ENCODE measurements at regions not wholly inside any gene's neighbourhood (a gene's known extent, or its start where the extent isn't known, plus 50 kb on each side); places are given as distances from the start of the nearest gene placed in this dataset.
A peak's percentile ranks its signal among the peaks of the same experiment; 100 is the strongest.

DNA sequence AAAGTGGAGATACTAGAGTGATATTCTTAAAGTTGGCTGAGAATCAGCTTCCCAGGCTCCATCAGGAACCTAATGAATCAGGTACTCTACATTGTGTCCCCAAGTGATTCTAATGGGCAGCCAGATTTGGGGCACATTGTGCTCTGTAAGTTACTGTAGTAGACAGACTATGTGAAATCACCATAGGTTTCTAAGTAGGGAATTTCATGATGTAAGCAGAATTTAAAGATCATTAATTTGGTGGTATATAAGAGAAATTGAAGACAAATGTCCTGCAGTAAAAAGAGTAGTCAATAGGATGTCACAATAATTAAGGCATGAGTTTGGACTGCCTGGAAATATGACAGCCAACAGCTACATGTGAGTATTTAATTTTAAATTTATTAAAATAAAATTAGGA is 602.4 kb upstream of the ACVR2A start:
- DNase-seq = no peak

DNA sequence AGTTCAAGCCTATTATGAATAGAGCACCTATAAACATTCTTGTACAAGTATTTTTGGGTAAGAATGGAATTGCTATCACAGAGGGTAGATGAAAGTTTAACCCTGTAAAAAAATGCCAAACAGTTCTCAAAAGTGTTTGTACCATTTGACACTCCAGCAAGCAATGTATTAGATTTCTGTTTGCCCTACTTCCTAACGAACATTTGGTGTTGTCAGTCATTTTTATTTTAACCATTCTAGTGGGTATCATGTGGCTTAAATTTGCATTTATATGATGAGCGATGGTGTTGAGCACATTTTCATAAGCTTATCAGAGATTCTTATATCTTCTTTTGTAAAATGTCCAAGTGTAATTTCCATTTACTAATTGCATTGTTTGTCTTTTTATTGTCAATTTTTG is 608.2 kb upstream of the ACVR2A start:
- DNase-seq = no peak

- DNase-seq = peak; percentile 31
Measured at GRCh38 chr2:147232225-147232669, 612.6 kb upstream of the ACVR2A start.

- DNase-seq = no peak
Measured at GRCh38 chr2:147231607-147232006, 613.2 kb upstream of the ACVR2A start.

DNA sequence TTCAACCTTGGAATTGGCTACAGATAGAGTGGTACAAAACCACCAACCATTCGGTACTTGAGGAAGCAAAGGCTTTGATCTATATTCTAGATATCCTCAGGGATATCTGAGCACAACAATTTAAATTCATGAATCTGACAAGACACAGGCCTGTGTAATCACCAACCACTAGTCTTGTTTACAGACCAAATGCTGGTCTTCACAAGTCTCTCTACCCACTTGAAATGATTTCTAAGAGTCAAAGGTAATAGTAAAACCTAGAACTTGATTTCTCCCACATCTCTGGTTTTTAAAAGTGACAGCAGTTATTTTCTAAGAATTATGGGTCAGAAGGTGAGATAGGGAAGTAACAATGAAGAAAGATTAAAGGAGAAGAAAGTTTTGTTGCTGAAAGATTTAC is 613.7 kb upstream of the ACVR2A start:
- DNase-seq = no peak

GRCh38 chr2:147227313-147227712 is 617.5 kb upstream of the ACVR2A start:
- no peak for DNase-seq

DNA sequence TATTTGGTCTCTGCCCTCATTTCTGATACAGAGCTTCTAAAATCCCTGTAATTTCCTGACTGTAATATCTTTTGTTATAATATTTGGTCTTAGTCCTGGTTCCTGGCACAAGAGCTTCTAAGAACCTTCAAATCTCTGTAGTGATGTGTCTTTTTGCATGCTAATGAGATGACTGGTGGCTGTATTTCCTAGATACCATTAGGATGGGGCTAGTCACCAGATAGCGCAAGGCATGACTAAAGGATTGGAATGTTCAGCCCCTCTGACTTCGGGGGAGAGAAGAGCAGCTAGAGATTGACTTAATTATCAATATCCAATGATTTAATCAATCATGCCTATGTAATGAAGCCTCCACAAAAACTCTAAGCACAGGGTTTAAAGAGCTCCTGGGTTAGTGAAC is 620.8 kb upstream of the ACVR2A start:
- DNase-seq = peak; percentile 30

GRCh38 chr2:147223553-147224060 is 621.2 kb upstream of the ACVR2A start:
- peak; percentile 80 for DNase-seq

DNA sequence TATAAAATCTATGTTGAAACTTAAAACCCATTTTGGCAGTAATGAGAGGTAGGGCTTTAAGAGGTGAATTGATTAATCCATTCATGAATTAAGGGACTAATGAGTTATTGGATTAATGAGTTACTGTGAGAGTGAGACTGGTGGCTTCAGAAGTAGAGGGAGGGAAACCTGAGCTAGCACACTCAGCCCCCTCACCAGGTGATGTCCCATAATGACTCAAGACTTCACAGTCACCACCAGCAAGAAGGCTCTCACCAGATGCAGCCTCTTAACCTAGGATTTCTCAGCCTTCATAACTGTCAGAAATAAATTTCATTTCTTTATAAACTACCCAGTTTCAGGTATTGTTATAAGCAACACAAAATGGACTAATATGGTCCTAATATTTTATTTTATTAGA is 621.7 kb upstream of the ACVR2A start:
- DNase-seq = no peak

GRCh38 chr2:147222506-147222905 is 622.3 kb upstream of the ACVR2A start:
- no peak for DNase-seq

DNA sequence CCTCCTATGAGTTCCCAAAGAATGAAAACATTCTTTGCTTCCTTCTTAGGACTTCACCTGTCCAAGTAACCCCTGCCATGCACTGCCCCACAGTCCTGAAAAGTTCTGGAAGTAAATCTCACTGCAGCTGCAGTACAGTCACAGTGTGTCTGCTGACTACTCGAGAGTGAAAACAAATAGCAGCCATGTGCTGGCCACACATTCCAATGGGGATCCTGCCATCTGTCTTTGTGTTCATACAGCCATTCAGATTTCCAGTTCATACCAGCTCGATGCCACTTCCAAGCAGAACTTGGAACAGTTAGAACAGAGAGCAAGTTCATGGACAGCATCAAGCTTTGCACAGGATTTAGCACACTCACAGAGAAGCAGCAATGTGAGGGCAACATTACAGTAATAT is 629.9 kb upstream of the ACVR2A start:
- DNase-seq = no peak

DNA sequence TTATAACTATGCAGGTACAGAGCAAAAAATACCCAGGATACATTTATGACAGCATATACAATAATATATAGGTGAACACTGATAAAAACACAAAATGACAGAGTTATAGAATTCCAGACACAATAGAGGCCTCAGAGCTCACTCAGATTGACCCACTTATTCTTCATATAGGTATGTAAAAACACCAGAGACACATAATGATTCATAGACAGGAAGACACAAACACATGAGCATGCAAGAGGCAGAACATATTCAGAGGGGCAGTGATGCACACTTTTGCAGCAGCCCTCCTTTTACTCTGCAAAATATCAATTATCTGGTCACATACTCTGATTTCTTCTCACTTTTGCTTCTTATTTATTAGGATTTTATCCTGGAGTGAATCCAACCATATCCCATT is 633.3 kb upstream of the ACVR2A start:
- DNase-seq = no peak

DNA sequence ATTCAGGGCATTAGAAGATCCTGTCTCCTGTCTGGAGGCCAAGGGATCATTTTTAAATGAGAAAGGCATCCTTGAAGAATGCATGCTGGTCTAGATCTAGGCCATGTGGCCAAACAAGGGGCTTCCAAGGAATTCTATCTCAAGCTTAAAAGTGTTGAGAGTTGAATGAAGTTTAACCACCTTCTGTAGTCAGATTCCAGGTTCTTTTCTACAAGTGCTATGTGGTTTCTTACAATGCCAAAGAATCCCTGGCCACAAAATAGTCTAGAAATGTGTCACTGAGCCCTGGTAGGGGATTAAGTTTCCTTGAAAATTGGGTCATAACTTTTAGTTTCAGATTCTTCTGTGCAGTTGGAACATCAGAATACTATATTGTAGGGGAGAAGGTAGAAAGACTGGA is 640.7 kb upstream of the ACVR2A start:
- no peak for DNase-seq

- DNase-seq = no peak
Measured at GRCh38 chr2:147198651-147199171, 646.1 kb upstream of the ACVR2A start.

- DNase-seq = no peak
Measured at GRCh38 chr2:147197754-147198483, 646.9 kb upstream of the ACVR2A start.

GRCh38 chr2:147182260-147182659 is 662.6 kb upstream of the ACVR2A start:
- DNase-seq = no peak

DNA sequence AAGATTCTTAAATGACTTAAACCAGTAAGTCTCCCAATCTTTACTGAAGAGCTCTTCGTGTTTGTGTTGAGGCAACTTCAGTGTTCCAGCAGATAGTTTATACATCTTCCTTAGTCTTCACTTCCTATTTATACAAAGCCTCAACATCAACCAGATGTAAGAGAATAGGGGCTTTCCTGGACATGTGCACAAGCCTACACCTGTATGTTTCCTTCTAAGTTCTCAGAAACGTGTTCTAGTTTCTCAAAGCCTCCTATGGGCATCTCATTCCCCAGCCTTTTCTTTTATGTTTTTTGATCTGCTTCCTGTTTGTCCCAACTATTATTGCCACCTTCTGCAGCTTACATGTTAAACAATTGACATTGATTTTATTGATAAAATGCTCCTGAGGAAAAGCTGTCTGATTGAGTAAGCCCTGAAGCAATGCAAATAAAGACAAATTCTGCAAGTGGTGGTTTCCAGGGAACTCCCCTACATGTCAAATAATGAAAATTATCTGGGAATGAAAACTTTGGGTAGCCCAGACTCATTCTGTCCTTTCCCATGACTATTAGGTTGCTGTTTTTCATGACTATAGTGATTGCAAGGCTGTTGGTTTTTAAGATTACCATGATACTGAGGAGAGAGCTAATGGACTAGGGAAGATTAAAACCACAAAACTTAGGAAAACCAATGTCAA is 663.3 kb upstream of the ACVR2A start:
- DNase-seq = no peak

- DNase-seq = no peak
Measured at GRCh38 chr2:147177071-147177857, 667.6 kb upstream of the ACVR2A start.

GRCh38 chr2:147174824-147175254 is 670.0 kb upstream of the ACVR2A start:
- no peak for DNase-seq

DNA sequence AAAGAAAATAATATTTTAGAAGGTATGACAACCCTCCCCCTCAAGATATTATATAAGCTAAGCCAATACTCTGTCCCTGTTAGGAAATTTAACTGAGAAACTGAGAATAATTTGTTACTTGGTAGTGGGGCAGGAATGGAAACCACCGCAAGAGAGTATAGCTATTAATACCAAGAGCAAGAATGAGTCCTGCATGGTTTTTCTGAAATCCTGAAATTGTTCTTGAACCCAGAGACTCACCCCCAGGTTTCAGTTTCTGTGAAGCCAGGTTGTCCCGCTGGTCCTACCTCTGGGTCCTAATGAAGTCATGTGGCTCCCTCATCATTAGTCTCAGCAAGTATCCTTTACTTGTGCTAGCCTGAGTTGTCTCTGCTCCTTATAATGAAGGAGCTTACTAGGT is 671.0 kb upstream of the ACVR2A start:
- no peak for DNase-seq

- no peak for DNase-seq
Measured at GRCh38 chr2:147173189-147173581, 671.6 kb upstream of the ACVR2A start.

DNA sequence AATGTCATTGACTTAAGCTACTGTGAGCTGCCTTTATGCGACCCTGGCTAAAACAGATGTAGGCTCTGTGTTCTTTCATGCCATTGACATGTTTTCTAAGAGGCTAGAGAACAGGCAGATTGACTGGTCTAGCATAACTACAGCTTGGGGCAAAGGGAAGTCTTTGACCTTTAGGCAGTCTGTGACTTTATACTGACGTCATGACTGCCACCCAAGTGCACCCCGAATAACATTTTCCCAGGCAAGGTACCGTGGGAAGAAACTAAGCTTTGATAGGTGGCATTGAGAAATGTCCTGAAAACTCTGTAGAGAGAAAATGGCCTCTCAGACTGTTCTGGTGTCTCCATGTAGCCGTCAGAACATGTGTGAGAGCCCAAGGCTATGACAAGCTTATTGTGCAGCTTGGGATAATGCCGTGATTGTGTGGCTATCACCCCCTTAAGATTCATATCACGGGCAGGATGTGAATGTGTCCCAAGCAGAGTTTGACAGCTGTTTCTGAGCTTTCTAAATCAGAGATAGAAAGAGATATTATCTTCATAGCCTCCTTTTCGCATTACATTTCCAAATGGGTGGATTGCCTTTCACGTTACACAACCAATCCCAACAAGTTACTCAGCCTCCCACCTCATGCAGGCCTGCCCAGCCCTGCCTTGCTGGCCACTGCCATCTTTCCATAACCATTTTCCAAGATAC is 672.2 kb upstream of the ACVR2A start:
- DNase-seq = no peak

- DNase-seq = no peak
Measured at GRCh38 chr2:147171941-147172340, 672.9 kb upstream of the ACVR2A start.

Measured in NCI-H748 treated with DMSO at 0.1 percent for 48 hours (cell line).